IPS DF 4.7 (cell line): ENCODE measurements at regions not wholly inside any gene's neighbourhood (a gene's known extent, or its start where the extent isn't known, plus 50 kb on each side); places are given as distances from the start of the nearest gene placed in this dataset.
"Not testable (repeated sequence)": the region's sequence is repeated elsewhere in the genome, so short reads cannot be mapped to it uniquely, and the experiment has no call there.

ENCODE experiments used
- DNase-seq: peaks from one replicate; pipeline ENCODE4 v3.0.0-alpha.2; 2013; ENCODE audit warnings: low spot score; ENCODE audit errors: extremely low read depth

DNA sequence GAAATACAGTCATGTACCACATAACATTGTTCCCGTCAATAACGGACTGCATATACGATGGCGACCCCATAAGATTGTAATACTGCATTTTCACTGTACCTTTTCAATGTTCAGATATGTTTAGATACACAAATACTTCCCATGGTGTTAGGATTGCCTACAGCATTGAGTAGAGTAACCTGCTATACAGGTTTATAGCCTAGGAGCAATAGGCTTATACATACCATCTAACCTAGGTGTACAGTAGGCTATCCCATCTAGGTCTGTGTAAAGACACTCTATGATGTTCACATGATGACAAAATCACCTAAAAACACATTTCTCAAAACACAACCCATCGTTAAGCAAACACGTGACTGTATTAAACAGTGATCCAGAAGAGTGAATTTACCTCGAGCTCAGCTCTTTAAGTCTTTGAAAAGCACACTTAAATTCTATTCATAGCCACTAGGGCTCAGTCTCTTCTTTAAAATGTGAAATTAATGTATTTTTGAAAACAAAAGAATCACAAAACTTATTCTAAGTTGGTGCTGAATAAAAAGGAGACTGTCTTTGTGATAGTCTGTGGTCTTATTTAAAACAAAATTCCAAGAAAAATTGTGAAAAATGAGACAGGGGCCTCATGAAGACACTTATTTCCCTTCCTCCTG is 239.1 kb upstream of the ARID2 start:
- no peak for DNase-seq

- DNase-seq = no peak
Observed at GRCh38 chr12:45494279-45494678, 235.2 kb upstream of the ARID2 start.

DNA sequence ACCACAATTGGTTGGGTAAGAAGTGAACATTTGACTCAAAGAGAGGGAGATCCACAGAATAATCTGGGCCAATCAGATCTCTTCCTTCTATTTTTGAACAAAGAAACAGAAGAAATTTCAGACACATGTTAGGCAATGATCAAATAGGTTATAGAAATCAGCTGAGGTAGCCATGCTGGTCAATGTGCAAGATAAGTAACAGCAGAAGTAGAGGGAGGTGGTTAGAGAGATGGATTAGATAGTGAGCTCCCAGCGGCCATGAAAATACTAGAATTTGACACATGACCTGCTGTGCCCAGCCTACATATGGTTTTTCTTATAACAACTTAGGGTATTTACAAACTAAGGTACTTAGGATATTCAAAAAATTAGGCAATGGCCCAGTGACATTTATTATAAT is 230.9 kb upstream of the ARID2 start:
- DNase-seq = no peak

- no peak for DNase-seq
Observed at GRCh38 chr12:45502481-45503128, 226.9 kb upstream of the ARID2 start.

GRCh38 chr12:45503899-45504298 is 225.6 kb upstream of the ARID2 start:
- DNase-seq = no peak

GRCh38 chr12:45504316-45505010 is 225.0 kb upstream of the ARID2 start:
- no peak for DNase-seq

DNA sequence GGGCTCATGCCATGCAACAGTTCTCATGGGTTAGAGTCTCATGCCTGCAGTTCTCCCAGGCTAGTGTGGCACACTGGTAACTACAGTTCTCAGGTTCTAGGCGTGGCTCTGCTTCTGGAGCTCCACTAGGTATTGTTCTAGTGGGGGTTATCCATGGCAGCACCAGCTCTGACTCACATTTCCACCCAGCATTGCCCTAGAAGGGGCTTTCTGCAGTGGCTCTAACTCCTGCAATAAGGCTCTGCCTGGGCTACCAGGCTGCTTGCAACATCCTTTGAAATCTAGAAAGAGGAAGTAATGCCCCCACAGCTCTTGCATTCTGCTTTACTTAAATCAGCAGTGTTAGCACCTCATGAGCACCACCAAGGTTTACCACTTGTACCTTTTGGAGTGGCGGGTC is 220.3 kb upstream of the ARID2 start:
- no peak for DNase-seq

DNA sequence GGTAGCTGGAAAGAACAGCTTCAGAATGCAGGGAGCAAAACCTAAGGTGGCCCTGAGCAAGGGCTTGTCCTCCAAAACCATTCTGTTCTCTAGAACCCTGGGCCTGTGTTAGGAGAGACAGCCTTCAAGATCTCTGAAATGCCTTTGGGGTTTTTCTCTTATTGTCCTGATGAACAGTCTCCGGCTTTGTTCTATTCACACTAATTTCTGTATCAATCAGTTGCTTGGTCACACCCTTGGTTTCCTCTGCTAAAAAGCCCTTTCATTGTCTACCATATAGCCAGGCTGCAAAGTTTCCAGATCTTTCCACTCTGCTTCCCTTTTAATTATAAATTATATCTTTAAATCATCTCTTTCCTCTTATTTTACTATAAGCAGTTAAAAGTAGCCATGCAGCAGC is 219.9 kb upstream of the ARID2 start:
- DNase-seq = no peak

DNA sequence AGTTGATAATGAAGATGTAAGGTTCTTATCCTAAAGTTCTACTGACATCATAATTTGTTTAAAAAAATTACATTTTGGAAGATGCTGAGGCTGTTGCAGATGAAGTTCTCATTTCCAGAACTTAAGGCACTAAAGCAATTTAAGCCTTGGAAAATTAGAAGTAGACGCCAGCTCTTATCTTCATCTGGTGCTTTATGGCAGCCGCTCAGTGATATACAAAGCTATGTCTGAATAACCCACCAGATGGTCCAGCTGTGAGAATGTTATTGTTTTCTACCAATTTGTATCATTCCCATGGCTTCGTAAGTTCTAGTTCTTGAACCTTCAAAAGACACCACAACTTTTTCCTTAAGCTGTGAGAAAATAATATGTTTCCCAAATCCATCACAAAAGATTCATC is 212.1 kb upstream of the ARID2 start:
- DNase-seq = no peak

DNA sequence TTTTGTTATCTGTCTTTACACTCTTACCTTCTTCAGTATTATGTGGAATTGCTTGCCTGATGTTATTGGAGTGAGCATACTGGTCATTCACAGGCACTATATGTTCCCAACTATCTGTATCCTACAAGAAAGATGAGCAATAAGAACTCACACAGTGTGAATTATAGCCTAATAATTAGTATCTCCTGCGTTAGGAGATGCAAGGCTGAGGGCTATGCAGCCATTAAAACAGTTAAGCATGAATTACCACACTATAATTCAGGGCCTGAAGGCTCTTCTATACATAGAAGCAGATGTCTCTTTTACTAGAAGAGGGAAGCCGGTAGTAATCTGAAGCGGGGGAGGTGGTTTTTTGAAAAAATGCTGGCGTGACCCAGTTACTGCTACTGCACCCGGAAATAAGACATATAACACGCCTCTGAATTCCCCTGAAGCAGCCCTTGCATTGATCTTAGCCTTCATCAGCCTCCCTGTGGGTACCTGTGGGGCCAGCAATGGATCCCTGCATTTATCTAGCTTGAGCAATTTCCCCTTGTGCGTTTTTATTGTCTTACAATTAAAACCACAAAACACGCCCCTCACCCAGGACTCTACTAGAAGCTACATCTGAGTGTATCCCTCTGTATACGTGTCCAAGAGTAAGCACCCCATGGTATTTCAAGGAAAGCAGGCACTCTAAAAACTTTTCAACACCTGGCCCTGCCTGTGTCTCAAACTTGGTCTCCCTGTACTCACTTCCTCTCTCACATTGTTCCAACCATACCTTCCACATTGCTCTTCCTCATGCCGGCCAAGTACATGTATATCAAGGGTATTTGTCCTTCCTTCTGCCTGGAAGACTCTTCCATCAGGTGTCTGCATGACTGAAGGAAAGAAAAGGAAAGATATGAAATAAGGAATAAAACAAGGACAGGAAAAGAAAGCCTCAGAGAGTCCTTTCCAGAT is 210.9 kb upstream of the ARID2 start:
- no peak for DNase-seq

DNA sequence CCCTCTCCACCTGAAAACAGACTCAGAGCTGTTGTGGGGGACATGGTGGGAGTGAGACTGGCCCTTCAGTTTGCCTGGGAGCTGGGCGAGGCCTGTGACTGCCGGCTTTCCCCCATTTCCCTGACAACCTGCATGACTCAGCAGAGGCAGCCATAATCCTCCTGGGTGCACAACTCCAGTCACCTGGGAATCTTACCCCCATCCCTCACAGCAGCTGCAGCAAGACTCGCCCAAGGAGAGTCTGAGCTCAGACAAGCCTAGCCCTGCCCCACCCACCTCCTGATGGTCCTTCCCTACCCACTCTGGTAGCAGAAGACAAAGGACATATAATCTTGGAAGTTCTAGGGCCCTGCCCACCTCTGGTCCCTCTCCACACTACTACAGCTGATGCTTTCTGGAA is 207.3 kb upstream of the ARID2 start:
- no peak for DNase-seq

DNA sequence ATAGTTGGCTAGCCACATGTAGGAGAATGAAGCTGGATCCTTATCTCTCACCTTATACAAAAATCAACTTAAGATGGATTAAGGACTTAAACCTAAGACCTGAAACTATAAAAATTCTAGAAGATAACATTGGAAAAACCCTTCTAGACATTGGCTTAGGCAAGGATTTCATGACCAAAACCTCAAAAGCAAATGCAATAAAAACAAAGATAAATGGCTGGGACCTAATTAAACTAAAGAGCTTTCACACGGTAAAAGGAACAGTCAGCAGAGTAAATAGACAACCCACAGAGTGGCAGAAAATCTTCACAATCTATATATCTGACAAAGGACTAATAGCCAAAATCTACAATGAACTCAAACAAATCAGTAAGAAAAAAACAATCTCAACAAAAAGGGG is 202.7 kb upstream of the ARID2 start:
- DNase-seq = not testable (repeated sequence)

- no peak for DNase-seq
Observed at GRCh38 chr12:45532113-45532512, 197.4 kb upstream of the ARID2 start.

- no peak for DNase-seq
Observed at GRCh38 chr12:45535610-45536180, 193.8 kb upstream of the ARID2 start.

DNA sequence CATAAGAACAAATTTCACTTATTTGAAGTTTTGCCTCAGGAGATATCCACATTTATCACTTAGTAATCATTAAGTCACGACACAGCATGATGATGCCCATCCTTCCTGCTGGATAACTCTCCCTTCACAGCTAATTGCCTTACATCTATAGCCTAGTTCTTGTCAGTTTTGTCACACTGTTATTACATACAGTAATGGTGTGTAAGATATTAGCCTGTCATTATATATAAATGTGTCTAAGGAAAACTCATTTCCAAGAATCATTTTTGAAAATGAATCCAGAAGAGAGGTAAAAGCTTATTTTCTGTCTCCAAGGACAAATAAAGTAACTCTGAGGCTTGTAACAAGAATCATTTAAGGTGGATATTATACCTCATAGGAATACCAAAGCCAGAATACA is 193.2 kb upstream of the ARID2 start:
- DNase-seq = no peak

GRCh38 chr12:45540661-45541341 is 188.7 kb upstream of the ARID2 start:
- DNase-seq = no peak

- DNase-seq = peak; percentile 66
Observed at GRCh38 chr12:45543887-45544286, 185.6 kb upstream of the ARID2 start.

GRCh38 chr12:45546545-45546944 is 183.0 kb upstream of the ARID2 start:
- no peak for DNase-seq

GRCh38 chr12:45547132-45547531 is 182.4 kb upstream of the ARID2 start:
- no peak for DNase-seq

DNA sequence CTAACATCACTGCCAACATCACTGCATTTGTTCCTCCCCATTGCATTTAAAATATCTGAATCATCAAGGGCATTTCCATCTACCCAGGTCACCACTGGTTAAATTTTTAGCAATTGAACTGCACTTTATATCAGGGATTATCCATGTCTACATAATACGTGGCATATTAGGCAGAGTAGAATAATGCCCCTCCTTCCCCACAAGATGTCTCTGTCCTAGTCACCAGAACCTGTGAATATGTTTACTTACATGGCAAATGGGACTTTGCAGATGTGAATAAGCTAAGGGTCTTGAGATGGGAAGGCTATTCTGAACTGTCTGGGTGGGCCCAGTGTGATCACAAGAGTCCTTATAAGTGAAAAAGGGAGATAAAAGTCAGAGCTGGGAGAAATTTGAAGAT is 181.7 kb upstream of the ARID2 start:
- DNase-seq = no peak

- DNase-seq = no peak
Observed at GRCh38 chr12:45548426-45548825, 181.1 kb upstream of the ARID2 start.
